Lung (tissue), 11 donors: ENCODE measurements at regions not wholly inside any gene's neighbourhood (a gene's known extent, or its start where the extent isn't known, plus 50 kb on each side); places are given as distances from the start of the nearest gene placed in this dataset.

ENCODE experiments used
- ATAC-seq: fragments of 200-7000 bp; cut with Tn5 transposase; one replicate; pipeline ENCODE4 v1.9.1; 2020; ENCODE audit warnings: moderate number of reproducible peaks; ENCODE audit not compliant: insufficient read depth, low FRiP score
- DNase-seq, 3 donors: peaks; one replicate each; pipeline ENCODE4 v3.0.0-alpha.2; 2013 to 2017
- H3K27ac ChIP-seq, 2 donors: one replicate each; pipeline ENCODE4 v1.5.1; 2013; ENCODE audit warnings: mild to moderate bottlenecking in 2 of 2, moderate library complexity in 2 of 2, control low read depth in 1 of 2, inconsistent platforms in 1 of 2, low read depth in 1 of 2, low read length in 1 of 2
- H3K27me3 ChIP-seq, 3 donors: one replicate each; pipeline ENCODE4 v1.5.1; 2013; ENCODE audit warnings: low read length in 2 of 3; ENCODE audit not compliant: control insufficient read depth in 3 of 3, insufficient read depth in 3 of 3
- H3K36me3 ChIP-seq, 4 donors: one replicate each; pipeline ENCODE4 v1.5.1; 2013; ENCODE audit warnings: low read length in 4 of 4, mild to moderate bottlenecking in 1 of 4, moderate library complexity in 1 of 4; ENCODE audit not compliant: control insufficient read depth in 4 of 4, insufficient read depth in 4 of 4
- H3K4me1 ChIP-seq, 5 donors: one replicate each; pipeline ENCODE4 v1.5.1; 2013; ENCODE audit warnings: low read length in 5 of 5, mild to moderate bottlenecking in 2 of 5, moderate library complexity in 1 of 5; ENCODE audit not compliant: control insufficient read depth in 5 of 5, insufficient read depth in 5 of 5
- H3K4me3 ChIP-seq: one replicate; pipeline ENCODE4 v1.5.1; 2013; ENCODE audit warnings: mild to moderate bottlenecking, control low read depth, moderate library complexity
- H3K9ac ChIP-seq, 2 donors: one replicate each; pipeline ENCODE4 v1.5.1; 2013; ENCODE audit warnings: low read length in 2 of 2, control low read depth in 1 of 2; ENCODE audit not compliant: insufficient read depth in 1 of 2
- H3K9me3 ChIP-seq, 4 donors: one replicate each; pipeline ENCODE4 v1.5.1; 2013; ENCODE audit warnings: low read length in 3 of 4, mild to moderate bottlenecking in 1 of 4, moderate library complexity in 1 of 4; ENCODE audit not compliant: control insufficient read depth in 4 of 4, insufficient read depth in 3 of 4
- CTCF ChIP-seq: IDR thresholded peaks from 2 replicates; pipeline ENCODE4 v1.5.1; 2012; ENCODE audit warnings: mild to moderate bottlenecking; ENCODE audit errors: control extremely low read depth, extremely low read depth
- WGBS, 2 donors: extraction: QIAGEN DNeasy Blood & Tissue Kit; methylation state at CpG; one replicate each; pipeline ENCODE4 v1.1.7; 2013; 5-methylcytosine and 5-hydroxymethylcytosine counted together
- donor health status: control.
- donor health status: control.
- donor health status: Bipolar disorder and iron deficiency.
- donor health status: healthy.
- donor health status: DM: yes; HTN: yes; CAD: no.

DNA sequence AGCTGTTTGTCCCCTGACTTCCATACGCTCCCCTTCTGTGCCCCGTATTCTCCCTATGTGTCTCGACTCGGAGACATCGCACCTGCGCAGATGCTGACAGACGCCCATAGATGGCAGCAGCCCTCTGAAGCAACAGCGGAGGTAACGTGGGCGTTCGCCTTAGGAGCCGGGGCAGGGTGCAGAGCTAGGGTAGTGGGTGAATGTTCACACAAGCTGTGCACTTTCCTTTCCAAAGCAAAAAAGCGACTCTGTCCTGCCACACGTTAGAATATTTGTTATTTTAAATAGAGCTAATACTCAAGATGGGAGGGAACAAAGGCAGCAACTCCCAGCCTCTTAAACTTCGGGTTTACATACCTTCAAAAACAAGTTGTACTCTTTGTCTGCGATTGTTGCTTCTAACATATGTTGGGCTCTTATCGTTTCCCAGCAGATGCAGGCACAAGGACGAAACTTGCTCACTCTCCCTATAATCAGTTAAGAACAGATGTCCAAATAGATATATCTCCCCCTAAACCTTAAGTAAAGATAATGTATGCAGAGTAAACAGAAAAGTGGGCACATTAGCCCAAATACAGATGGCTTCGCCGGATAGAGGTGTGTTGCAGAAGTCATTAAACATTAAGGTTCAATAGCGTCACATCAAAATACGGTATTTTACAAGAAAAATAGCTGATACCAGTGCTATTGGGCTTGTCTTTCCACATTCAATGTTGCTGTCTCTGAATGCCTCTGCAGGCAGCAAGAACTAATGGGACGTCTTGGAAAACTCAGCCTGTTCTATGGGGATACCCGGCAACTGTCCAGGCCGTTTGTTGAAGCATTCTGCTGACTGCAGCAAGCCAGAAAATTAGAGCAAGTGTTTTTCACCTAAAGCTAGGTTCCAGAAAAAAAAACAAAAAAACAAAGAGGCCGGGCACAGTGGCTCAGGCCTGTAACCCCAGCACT lies 340.3 kb upstream of the PRKCQ start:
- Histone ChIP-seq H3K4me1 (peaks cover 0 to 5% (median 0%) of the 10 kb centered on the region in 5 donors), H3K9me3 (no peaks in the 10 kb centered on the region), H3K4me3 (no peak overlapping the region), H3K36me3 (no peaks in the 10 kb centered on the region), H3K9ac (no peak overlapping the region), H3K27me3 (peaks cover 0 to 11% (median 6%) of the 10 kb centered on the region in 3 donors), H3K27ac (no peak overlapping the region)
- ATAC-seq: peak; percentile 56
- peak; percentile 55 for TF ChIP-seq CTCF
- 24 to 26% methylated on average over 26 of the region's 26 CpGs for WGBS, 2 donors
- peak; percentile 59 to 65 (median 62) for DNase-seq

DNA sequence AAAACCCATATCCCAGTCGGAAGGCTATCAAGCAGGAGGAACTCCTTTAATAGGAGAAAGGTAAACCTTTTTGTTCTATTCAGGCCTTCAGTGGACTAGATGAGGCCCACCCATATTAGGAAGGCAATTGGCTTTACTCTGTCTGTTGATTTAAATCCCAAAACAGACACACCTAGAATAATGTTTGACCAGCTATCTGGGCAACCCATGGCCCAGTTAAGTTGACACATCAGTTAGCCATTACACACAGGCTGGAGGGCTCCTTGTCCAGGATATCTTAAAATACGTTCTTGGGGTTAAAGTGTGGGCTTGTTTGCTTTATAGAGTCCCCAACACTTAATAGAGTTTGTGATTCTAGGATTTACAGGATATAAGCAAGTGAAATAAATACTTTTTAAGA lies 339.0 kb upstream of the PRKCQ start:
- ATAC-seq: no peak
- Histone ChIP-seq H3K27me3 (peaks cover 0 to 9% (median 6%) of the 10 kb centered on the region in 3 donors), H3K9me3 (no peaks in the 10 kb centered on the region), H3K9ac (no peak overlapping the region), H3K27ac (no peak overlapping the region), H3K4me3 (no peak overlapping the region), H3K4me1 (peaks cover 0 to 5% (median 0%) of the 10 kb centered on the region in 5 donors), H3K36me3 (no peaks in the 10 kb centered on the region)
- 86 to 88% methylated on average over 2 of the region's 2 CpGs for WGBS, 2 donors
- no peak for DNase-seq
- TF ChIP-seq CTCF: no peak

DNA sequence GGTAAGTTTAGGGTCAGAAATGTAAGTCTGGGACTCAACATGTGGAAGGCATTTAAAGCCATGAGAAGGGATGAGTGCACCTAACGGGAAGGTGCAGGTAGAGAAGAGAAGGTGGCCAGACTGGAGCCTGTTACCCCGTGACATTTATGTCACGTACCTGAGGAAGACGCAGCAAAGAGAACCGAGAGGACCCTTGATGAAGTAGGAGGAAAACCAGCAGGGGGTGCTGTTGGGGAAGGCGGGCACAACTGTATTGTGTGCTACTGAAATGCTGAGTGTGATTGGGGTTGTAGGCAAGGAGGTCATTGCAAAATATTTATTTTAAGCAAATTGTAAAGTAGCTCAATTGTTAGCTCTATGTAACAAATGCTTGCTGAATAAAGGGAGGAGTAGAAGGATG lies 338.2 kb upstream of the PRKCQ start:
- no peak overlapping the region for H3K4me3 ChIP-seq
- H3K9me3 ChIP-seq: no peaks in the 10 kb centered on the region
- peaks cover 0 to 7% (median 0%) of the 10 kb centered on the region in 5 donors for H3K4me1 ChIP-seq
- DNase-seq: no peak
- H3K27ac ChIP-seq: no peak overlapping the region
- H3K27me3 ChIP-seq: peaks cover 0 to 9% (median 6%) of the 10 kb centered on the region in 3 donors
- WGBS, 2 donors: 55 to 68% methylated on average over 6 of the region's 6 CpGs
- no peak overlapping the region for H3K9ac ChIP-seq
- peak; percentile 50 for ATAC-seq
- peak; percentile 15 for TF ChIP-seq CTCF
- H3K36me3 ChIP-seq: no peaks in the 10 kb centered on the region
